Endothelial cell (in vitro differentiated cells): ENCODE measurements at regions not wholly inside any gene's neighbourhood (a gene's known extent, or its start where the extent isn't known, plus 50 kb on each side); places are given as distances from the start of the nearest gene placed in this dataset.

ENCODE experiments used
- DNase-seq: peaks from one replicate; pipeline ENCODE4 v3.0.0; 2021; ENCODE audit warnings: low spot score
- H3K27ac Mint-ChIP-seq: one replicate; pipeline ENCODE4 v1.8.0; 2021; ENCODE audit warnings: mixed read lengths, inconsistent platforms; ENCODE audit not compliant: unreplicated experiment
- H3K27me3 Mint-ChIP-seq: one replicate; pipeline ENCODE4 v1.8.0; 2021; ENCODE audit warnings: mild to moderate bottlenecking, moderate library complexity, mixed read lengths, inconsistent platforms; ENCODE audit not compliant: unreplicated experiment
- H3K36me3 Mint-ChIP-seq: one replicate; pipeline ENCODE4 v1.8.0; 2021; ENCODE audit warnings: mild to moderate bottlenecking, low read depth, mixed read lengths, inconsistent platforms; ENCODE audit not compliant: unreplicated experiment
- H3K4me1 Mint-ChIP-seq: one replicate; pipeline ENCODE4 v1.8.0; 2021; ENCODE audit warnings: mild to moderate bottlenecking, mixed read lengths, inconsistent platforms; ENCODE audit not compliant: unreplicated experiment
- H3K4me3 Mint-ChIP-seq: one replicate; pipeline ENCODE4 v1.8.0; 2021; ENCODE audit warnings: mild to moderate bottlenecking, mixed read lengths, inconsistent platforms; ENCODE audit not compliant: unreplicated experiment
- H3K9me3 Mint-ChIP-seq: one replicate; pipeline ENCODE4 v1.8.0; 2021; ENCODE audit warnings: mixed read lengths, inconsistent platforms; ENCODE audit not compliant: unreplicated experiment
- CTCF ChIP-seq: fragments of 200-600 bp; sonication (generic); IDR thresholded peaks from one replicate; pipeline ENCODE4 v1.5.0; 2021; ENCODE audit warnings: antibody characterized with exemption; ENCODE audit not compliant: unreplicated experiment

- Mint-ChIP-seq H3K4me3 (no peak overlapping the region), H3K27me3 (peaks cover 1% of the 10 kb centered on the region), H3K36me3 (no peaks in the 10 kb centered on the region), H3K9me3 (no peaks in the 10 kb centered on the region), H3K4me1 (no peaks in the 10 kb centered on the region), H3K27ac (no peak overlapping the region)
- DNase-seq, result no peak
- no peak for TF ChIP-seq CTCF
These were observed 167.5 kb upstream of the NOVA1 start for GRCh38 chr14:26765301-26765700.

GRCh38 chr14:26765768-26766520 lies 168.1 kb upstream of the NOVA1 start:
- DNase-seq, result no peak
- no peak overlapping the region for H3K4me3 Mint-ChIP-seq
- peaks cover 1% of the 10 kb centered on the region for H3K27me3 Mint-ChIP-seq
- H3K9me3 Mint-ChIP-seq, result no peaks in the 10 kb centered on the region
- TF ChIP-seq CTCF, result no peak
- H3K36me3 Mint-ChIP-seq, result no peaks in the 10 kb centered on the region
- H3K27ac Mint-ChIP-seq, result no peak overlapping the region
- no peaks in the 10 kb centered on the region for H3K4me1 Mint-ChIP-seq

- no peak overlapping the region for H3K4me3 Mint-ChIP-seq
- TF ChIP-seq CTCF, result no peak
- H3K9me3 Mint-ChIP-seq, result no peaks in the 10 kb centered on the region
- H3K36me3 Mint-ChIP-seq, result no peaks in the 10 kb centered on the region
- no peak for DNase-seq
- no peak overlapping the region for H3K27ac Mint-ChIP-seq
- H3K4me1 Mint-ChIP-seq, result no peaks in the 10 kb centered on the region
- H3K27me3 Mint-ChIP-seq, result no peaks in the 10 kb centered on the region
These were observed 168.9 kb upstream of the NOVA1 start for GRCh38 chr14:26766726-26767125.

GRCh38 chr14:26773906-26774593 lies 176.2 kb upstream of the NOVA1 start:
- Mint-ChIP-seq H3K4me3 (no peak overlapping the region), H3K27ac (no peak overlapping the region), H3K27me3 (no peaks in the 10 kb centered on the region), H3K4me1 (no peaks in the 10 kb centered on the region), H3K36me3 (no peaks in the 10 kb centered on the region), H3K9me3 (no peaks in the 10 kb centered on the region)
- TF ChIP-seq CTCF, result no peak
- DNase-seq, result no peak
